ENCODE measurements at regions not wholly inside any gene's neighbourhood (a gene's known extent, or its start where the extent isn't known, plus 50 kb on each side); places are given as distances from the start of the nearest gene placed in this dataset.

- Mint-ChIP-seq H3K4me1 (peaks cover 28% of the 10 kb centered on the region), H3K4me3 (no peak overlapping the region), H3K36me3 (ENCODE audit: low read depth) (no peaks in the 10 kb centered on the region), H3K27ac (no peak overlapping the region), H3K27me3 (ENCODE audit: insufficient read depth) (peaks cover 51% of the 10 kb centered on the region), H3K9me3 (no peaks in the 10 kb centered on the region)
- TF ChIP-seq CTCF (conservative IDR thresholded peaks at IDR 0.05): no peak
- Histone ChIP-seq H3K4me3 (ENCODE audit: low read length) (no peak overlapping the region), H3K27me3 (ENCODE audit: control insufficient read depth, insufficient read depth, low read length, poor library complexity, severe bottlenecking) (no peaks in the 10 kb centered on the region), H3K9ac (ENCODE audit: extremely low read depth, low read length, poor library complexity, severe bottlenecking) (no peak overlapping the region), H3K4me1 (ENCODE audit: control insufficient read depth, insufficient read depth, low read length) (peaks cover 10% of the 10 kb centered on the region), H3K27ac (ENCODE audit: low read depth, low read length) (no peak overlapping the region), H3K36me3 (ENCODE audit: control insufficient read depth, insufficient read depth, low read length) (no peaks in the 10 kb centered on the region), H3K9me3 (ENCODE audit: control insufficient read depth, low read length) (no peaks in the 10 kb centered on the region)
- 88 to 93% methylated on average over 4 to 6 of the region's 7 CpGs for WGBS, 2 experiments (ENCODE audit: insufficient coverage in 1 of 2, insufficient read length in 1 of 2)
- DNase-seq: no peak
Measured at GRCh38 chr5:133690746-133691145, 78.4 kb upstream of the FSTL4 start.

GRCh38 chr5:133688391-133688790, 76.0 kb upstream of the FSTL4 start:
- Histone ChIP-seq H3K27ac (ENCODE audit: low read depth, low read length) (no peak overlapping the region), H3K36me3 (ENCODE audit: control insufficient read depth, insufficient read depth, low read length) (no peaks in the 10 kb centered on the region), H3K4me1 (ENCODE audit: control insufficient read depth, insufficient read depth, low read length) (peaks cover 10% of the 10 kb centered on the region), H3K4me3 (ENCODE audit: low read length) (no peak overlapping the region), H3K9ac (ENCODE audit: extremely low read depth, low read length, poor library complexity, severe bottlenecking) (no peak overlapping the region), H3K9me3 (ENCODE audit: control insufficient read depth, low read length) (no peaks in the 10 kb centered on the region), H3K27me3 (ENCODE audit: control insufficient read depth, insufficient read depth, low read length, poor library complexity, severe bottlenecking) (no peaks in the 10 kb centered on the region)
- peaks cover 66% of the 10 kb centered on the region for H3K27me3 Mint-ChIP-seq (ENCODE audit: insufficient read depth)
- TF ChIP-seq CTCF (conservative IDR thresholded peaks at IDR 0.05): no peak
- no peak overlapping the region for H3K27ac Mint-ChIP-seq
- peaks cover 28% of the 10 kb centered on the region for H3K4me1 Mint-ChIP-seq
- no peak overlapping the region for H3K4me3 Mint-ChIP-seq
- no peak for DNase-seq
- no peaks in the 10 kb centered on the region for H3K9me3 Mint-ChIP-seq
- no peaks in the 10 kb centered on the region for H3K36me3 Mint-ChIP-seq (ENCODE audit: low read depth)
- 81 to 94% methylated on average over 5 of the region's 5 CpGs for WGBS, 2 experiments (ENCODE audit: insufficient coverage in 1 of 2, insufficient read length in 1 of 2)

GRCh38 chr5:133687212-133688061, 75.1 kb upstream of the FSTL4 start:
- 57 to 62% methylated on average over 5 to 11 of the region's 11 CpGs for WGBS, 2 experiments (ENCODE audit: insufficient coverage in 1 of 2, insufficient read length in 1 of 2)

More at GRCh38 chr5:133687212-133688061, 75.1 kb upstream of the FSTL4 start:
- H3K4me3 ChIP-seq (ENCODE audit: low read length): peak overlapping the region; percentile 18
- Mint-ChIP-seq H3K4me1 (peaks cover 28% of the 10 kb centered on the region), H3K4me3 (peak overlapping the region; percentile 29), H3K27me3 (ENCODE audit: insufficient read depth) (peaks cover 61% of the 10 kb centered on the region), H3K27ac (peak overlapping the region; percentile 1), H3K36me3 (ENCODE audit: low read depth) (no peaks in the 10 kb centered on the region), H3K9me3 (no peaks in the 10 kb centered on the region)
- H3K27me3 ChIP-seq (ENCODE audit: control insufficient read depth, insufficient read depth, low read length, poor library complexity, severe bottlenecking): no peaks in the 10 kb centered on the region
- peak; percentile 78 for DNase-seq
- no peak overlapping the region for H3K9ac ChIP-seq (ENCODE audit: extremely low read depth, low read length, poor library complexity, severe bottlenecking)
- H3K4me1 ChIP-seq (ENCODE audit: control insufficient read depth, insufficient read depth, low read length): peaks cover 10% of the 10 kb centered on the region
- H3K27ac ChIP-seq (ENCODE audit: low read depth, low read length): no peak overlapping the region
- no peaks in the 10 kb centered on the region for H3K36me3 ChIP-seq (ENCODE audit: control insufficient read depth, insufficient read depth, low read length)
- no peaks in the 10 kb centered on the region for H3K9me3 ChIP-seq (ENCODE audit: control insufficient read depth, low read length)
- no peak for TF ChIP-seq CTCF (conservative IDR thresholded peaks at IDR 0.05)

Measured in endodermal cell (in vitro differentiated cells).